Muscle layer of duodenum (tissue), 2 donors: ENCODE measurements at regions not wholly inside any gene's neighbourhood (a gene's known extent, or its start where the extent isn't known, plus 50 kb on each side); places are given as distances from the start of the nearest gene placed in this dataset.

ENCODE experiments used
- H3K27ac ChIP-seq: one replicate; pipeline ENCODE4 v1.7.0; 2013; ENCODE audit warnings: mild to moderate bottlenecking, low read length
- H3K27me3 ChIP-seq: one replicate; pipeline ENCODE4 v1.7.0; 2013; ENCODE audit warnings: low read depth, mild to moderate bottlenecking, control low read depth, low read length
- H3K36me3 ChIP-seq, 2 donors: one replicate each; pipeline ENCODE4 v1.7.0; 2013; ENCODE audit warnings: low read length in 2 of 2, control low read depth in 1 of 2, mild to moderate bottlenecking in 1 of 2; ENCODE audit not compliant: insufficient read depth in 2 of 2, control insufficient read depth in 1 of 2
- H3K4me1 ChIP-seq, 2 donors: one replicate each; pipeline ENCODE4 v1.7.0; 2013; ENCODE audit warnings: low read length in 2 of 2, mild to moderate bottlenecking in 2 of 2, control low read depth in 1 of 2, moderate library complexity in 1 of 2; ENCODE audit not compliant: insufficient read depth in 2 of 2, control insufficient read depth in 1 of 2
- H3K4me3 ChIP-seq, 2 donors: one replicate each; pipeline ENCODE4 v1.7.0; 2013; ENCODE audit warnings: low read length in 2 of 2, low read depth in 1 of 2, mild to moderate bottlenecking in 1 of 2
- H3K9me3 ChIP-seq, 2 donors: one replicate each; pipeline ENCODE4 v1.7.0; 2013; ENCODE audit warnings: low read length in 2 of 2, control low read depth in 1 of 2, mild to moderate bottlenecking in 1 of 2; ENCODE audit not compliant: control insufficient read depth in 1 of 2
- donor health status: healthy.

DNA sequence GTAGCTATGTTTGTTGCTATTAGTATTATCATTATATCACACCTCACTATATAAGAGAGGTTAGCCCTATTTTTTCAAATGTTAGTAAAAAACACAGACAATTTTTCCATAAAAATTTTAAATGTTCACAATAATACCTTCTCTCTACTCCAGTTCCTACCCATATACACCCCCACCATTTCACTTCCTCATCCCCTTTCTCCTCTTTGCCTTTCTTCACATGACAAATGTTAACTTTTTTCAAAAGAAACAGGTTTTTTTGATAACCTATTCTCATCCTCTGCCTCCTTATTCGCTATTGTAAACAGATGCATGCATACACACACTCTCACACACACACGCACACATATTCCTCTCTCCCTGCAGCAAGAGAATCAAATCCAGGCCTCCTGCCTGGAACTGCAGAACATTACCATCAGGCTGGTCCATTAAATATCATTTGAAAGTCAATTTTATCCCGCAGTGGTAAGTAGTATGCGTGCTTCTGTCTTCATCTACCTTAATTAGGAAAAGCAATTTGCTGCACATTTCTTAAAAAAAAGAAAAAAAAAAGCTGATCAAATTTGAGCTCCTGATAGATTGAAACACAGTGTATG, 55.5 kb downstream of the MID1IP1 start:
- Histone ChIP-seq H3K4me1 (no peaks in the 10 kb centered on the region), H3K4me3 (no peak overlapping the region), H3K27me3 (no peaks in the 10 kb centered on the region), H3K9me3 (no peaks in the 10 kb centered on the region), H3K36me3 (no peaks in the 10 kb centered on the region), H3K27ac (no peak overlapping the region)

DNA sequence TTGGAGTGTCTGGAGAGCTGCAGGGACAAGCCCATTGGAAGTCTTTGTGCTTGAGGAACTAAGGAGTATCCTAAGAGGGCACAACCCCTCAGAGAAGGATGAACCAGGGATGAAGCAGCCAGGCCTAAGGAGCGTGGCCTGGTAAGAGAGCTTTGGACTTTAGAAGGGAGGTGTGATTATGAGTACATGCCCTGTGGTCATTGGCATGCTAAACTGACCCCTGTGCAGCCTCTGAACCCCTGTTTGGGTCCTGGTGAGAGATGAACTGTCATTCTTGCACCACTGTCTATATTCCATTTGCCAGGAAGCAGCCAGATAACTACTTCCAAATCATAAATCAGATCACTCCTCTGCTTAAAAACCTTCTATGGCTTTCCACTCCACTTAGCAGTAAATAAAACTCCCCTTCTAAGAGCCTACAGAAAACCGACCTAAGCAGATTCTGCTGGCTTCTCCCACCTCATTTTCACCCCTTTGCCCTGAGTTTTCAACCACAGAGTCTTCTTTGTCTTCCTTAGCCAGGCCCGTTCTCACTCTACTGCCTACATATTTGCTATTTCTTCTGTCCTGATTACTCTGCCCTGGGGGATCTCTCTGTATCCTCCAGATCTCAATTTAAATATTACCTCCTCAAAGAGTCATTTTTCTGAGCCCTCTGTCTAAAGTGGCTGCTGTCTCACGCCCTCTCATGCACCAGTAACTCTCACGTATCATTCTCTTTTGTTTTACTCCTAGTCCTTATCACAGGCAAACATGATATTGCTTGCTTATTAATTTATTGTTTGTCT, 56.7 kb downstream of the MID1IP1 start:
- Histone ChIP-seq H3K4me3 (no peak overlapping the region), H3K4me1 (no peaks in the 10 kb centered on the region), H3K9me3 (no peaks in the 10 kb centered on the region), H3K36me3 (no peaks in the 10 kb centered on the region), H3K27me3 (no peaks in the 10 kb centered on the region), H3K27ac (no peak overlapping the region)

GRCh38 chrX:38859602-38860001, 58.3 kb downstream of the MID1IP1 start:
- Histone ChIP-seq H3K4me1 (peaks cover 7 to 9% of the 10 kb centered on the region in 2 donors), H3K27me3 (no peaks in the 10 kb centered on the region)

DNA sequence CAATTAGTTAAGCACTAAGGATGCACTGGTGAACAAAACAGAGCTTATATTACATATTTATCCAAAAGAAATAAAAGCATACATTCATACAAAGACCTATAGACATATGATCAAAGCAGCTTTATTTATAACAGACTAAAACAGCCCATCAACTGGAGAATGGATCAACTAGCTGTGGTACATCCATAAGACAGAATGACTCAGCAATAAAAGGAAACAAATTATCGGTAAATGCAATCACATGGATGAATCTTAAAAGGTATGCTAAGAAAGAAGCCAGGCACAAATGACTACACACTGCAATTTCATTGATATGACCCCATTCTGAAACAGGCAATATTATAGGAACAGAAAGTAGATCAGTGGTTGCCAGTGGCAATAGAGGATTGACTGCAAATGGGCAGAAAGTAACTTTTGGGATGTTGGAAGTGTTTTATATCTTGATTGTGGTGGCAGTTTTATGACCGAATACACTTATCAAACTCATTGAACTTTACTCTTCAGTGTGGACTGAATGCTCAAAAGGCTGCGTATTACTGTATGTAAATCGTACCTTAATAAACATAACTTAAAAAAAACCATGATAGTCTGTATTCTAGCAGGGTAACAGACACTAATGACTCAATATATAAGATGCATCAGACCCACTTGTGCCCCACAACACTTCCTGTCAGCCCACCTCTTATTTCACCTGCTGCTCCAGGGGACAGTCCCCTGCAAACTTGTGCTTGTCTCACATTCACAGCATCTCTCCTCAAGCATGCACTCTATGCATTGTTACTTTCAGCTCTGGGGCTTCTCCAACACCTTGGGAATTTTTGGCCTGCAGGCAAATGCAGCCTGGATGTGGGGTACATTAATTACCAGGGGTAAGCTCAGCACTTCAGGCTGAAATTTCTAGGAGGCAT, 59.1 kb downstream of the MID1IP1 start:
- Histone ChIP-seq H3K4me1 (peaks cover 8 to 9% of the 10 kb centered on the region in 2 donors), H3K4me3 (no peak overlapping the region), H3K36me3 (no peaks in the 10 kb centered on the region), H3K27ac (no peak overlapping the region), H3K27me3 (no peaks in the 10 kb centered on the region), H3K9me3 (no peaks in the 10 kb centered on the region)

More at GRCh38 chrX:38859602-38860001, 58.3 kb downstream of the MID1IP1 start:
- Histone ChIP-seq H3K9me3 (no peaks in the 10 kb centered on the region), H3K27ac (no peak overlapping the region), H3K36me3 (no peaks in the 10 kb centered on the region), H3K4me3 (no peak overlapping the region)

GRCh38 chrX:38861489-38861888, 60.2 kb downstream of the MID1IP1 start:
- Histone ChIP-seq H3K36me3 (no peaks in the 10 kb centered on the region), H3K9me3 (no peaks in the 10 kb centered on the region), H3K27me3 (no peaks in the 10 kb centered on the region), H3K4me1 (peaks cover 8 to 9% of the 10 kb centered on the region in 2 donors), H3K4me3 (no peak overlapping the region), H3K27ac (no peak overlapping the region)

GRCh38 chrX:38862100-38862499, 60.8 kb downstream of the MID1IP1 start:
- H3K9me3 ChIP-seq, result no peaks in the 10 kb centered on the region
- H3K27me3 ChIP-seq, result no peaks in the 10 kb centered on the region
- H3K4me1 ChIP-seq, result peaks cover 8 to 9% of the 10 kb centered on the region in 2 donors
- no peak overlapping the region for H3K27ac ChIP-seq
- H3K36me3 ChIP-seq, result no peaks in the 10 kb centered on the region
- no peak overlapping the region for H3K4me3 ChIP-seq

DNA sequence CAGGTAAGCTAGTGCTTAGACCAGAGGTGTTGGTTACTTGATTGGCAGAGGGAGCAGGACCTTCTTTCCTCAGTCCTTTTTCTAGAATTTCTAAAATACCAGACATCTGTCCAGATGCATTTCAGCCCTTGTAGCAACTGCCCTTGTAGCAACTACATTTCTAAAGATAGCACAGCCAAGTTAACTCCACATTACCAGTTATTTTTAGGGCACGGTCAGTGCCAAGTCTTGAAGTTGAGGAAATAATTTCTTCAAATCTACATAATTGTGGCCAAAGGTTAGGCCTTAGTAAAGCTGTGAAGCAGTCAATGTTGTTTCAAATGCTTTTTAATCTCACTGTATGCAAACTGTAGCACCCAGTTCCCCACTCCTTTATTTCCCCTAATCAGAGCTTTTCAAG, 62.9 kb downstream of the MID1IP1 start:
- Histone ChIP-seq H3K4me3 (no peak overlapping the region), H3K4me1 (peaks cover 8 to 13% of the 10 kb centered on the region in 2 donors)

DNA sequence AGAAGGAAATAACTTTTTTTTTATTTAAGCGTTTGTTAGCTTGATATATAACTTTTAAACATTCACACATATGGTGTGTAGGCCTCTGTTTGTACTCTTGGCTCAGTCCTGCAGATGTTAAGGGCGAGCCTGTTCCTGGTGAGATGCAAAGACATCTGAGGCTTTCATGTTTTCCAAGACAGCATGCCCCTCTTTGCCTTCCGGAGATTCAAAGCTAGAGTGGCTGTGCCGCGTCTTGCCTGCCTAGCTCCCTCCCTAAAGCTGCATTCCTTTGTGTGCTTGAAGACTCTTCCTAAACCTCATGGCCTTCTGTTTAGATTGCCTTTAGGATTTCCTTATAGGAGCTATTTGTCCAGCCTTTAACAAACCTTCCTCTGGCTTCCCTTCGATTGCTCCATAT, 67.1 kb downstream of the MID1IP1 start:
- Histone ChIP-seq H3K36me3 (no peaks in the 10 kb centered on the region), H3K4me1 (peaks cover 8 to 16% of the 10 kb centered on the region in 2 donors), H3K27me3 (no peaks in the 10 kb centered on the region), H3K27ac (no peak overlapping the region), H3K4me3 (no peak overlapping the region), H3K9me3 (no peaks in the 10 kb centered on the region)

More for the DNA sequence above, 62.9 kb downstream of the MID1IP1 start:
- Histone ChIP-seq H3K36me3 (no peaks in the 10 kb centered on the region), H3K9me3 (no peaks in the 10 kb centered on the region), H3K27me3 (no peaks in the 10 kb centered on the region), H3K27ac (no peak overlapping the region)

DNA sequence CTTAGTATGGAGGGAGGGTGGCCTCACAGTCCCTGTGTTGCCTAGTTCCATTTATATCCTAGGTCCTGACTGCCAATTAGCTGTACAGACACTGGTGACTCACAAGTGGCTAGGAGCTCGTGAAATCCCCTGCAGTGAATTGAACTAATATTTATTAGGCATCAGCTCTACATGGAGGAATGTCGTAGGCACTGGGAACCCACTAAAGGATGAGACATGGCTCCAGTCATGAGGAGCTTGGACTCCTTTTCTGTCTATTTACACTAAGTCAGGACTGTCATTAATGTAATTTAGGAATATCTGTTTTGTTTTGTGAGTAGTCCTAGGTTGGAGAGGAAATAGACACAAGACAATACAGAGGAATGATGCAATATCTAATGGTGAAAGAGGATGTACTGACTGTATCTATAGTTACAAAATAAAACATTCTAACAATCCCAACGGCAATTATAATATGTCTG, 67.7 kb downstream of the MID1IP1 start:
- Histone ChIP-seq H3K4me3 (no peak overlapping the region), H3K27me3 (no peaks in the 10 kb centered on the region), H3K9me3 (no peaks in the 10 kb centered on the region), H3K36me3 (no peaks in the 10 kb centered on the region), H3K4me1 (peaks cover 7 to 10% of the 10 kb centered on the region in 2 donors), H3K27ac (peak overlapping the region; percentile 8)

DNA sequence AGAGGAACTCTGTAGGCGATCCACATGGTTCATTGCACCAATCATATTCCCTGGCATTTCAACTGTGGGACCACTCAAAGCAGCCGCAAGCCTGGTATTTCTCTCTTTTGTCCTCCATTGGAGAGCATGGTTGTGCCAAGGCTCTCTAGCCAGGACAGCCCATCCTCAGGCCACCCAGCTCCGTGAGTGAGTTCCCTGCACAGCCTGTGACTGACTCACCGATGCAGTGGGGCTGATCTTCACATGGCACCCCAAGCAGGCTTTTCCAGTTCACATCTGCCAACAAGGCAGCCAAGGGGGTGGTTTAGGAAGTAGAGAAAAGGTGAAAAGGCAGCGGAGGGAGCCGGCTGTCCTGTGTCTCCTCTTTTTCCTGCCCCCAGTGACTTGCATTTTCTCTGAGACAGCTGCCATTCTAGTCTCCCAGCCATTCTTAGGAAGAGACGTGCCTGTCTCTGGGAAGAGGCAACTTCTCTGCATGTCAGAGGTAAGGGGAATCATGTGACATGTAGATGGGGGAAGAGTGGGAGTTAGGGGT, 69.2 kb downstream of the MID1IP1 start:
- H3K27ac ChIP-seq, result no peak overlapping the region
- no peaks in the 10 kb centered on the region for H3K27me3 ChIP-seq
- no peaks in the 10 kb centered on the region for H3K9me3 ChIP-seq
- H3K36me3 ChIP-seq, result no peaks in the 10 kb centered on the region
- peaks cover 0 to 7% of the 10 kb centered on the region in 2 donors for H3K4me1 ChIP-seq
- H3K4me3 ChIP-seq, result no peak overlapping the region
